ENCODE measurements at regions not wholly inside any gene's neighbourhood (a gene's known extent, or its start where the extent isn't known, plus 50 kb on each side); places are given as distances from the start of the nearest gene placed in this dataset.

GRCh38 chr2:147327613-147328012 lies 517.2 kb upstream of the ACVR2A start:
- ATAC-seq (ENCODE audit: low FRiP score) (no peak), DNase-seq (ENCODE audit: low spot score) (no peak)
- no peak for TF ChIP-seq CTCF (IDR thresholded peaks at IDR 0.05)

GRCh38 chr2:147325990-147326389 lies 518.8 kb upstream of the ACVR2A start:
- no peak for ATAC-seq (ENCODE audit: low FRiP score)
- no peak for TF ChIP-seq CTCF (IDR thresholded peaks at IDR 0.05)
- DNase-seq (ENCODE audit: low spot score), result no peak

GRCh38 chr2:147320146-147320545 lies 524.7 kb upstream of the ACVR2A start:
- no peak for TF ChIP-seq CTCF (IDR thresholded peaks at IDR 0.05)
- no peak for ATAC-seq (ENCODE audit: low FRiP score)
- DNase-seq (ENCODE audit: low spot score), result no peak

GRCh38 chr2:147311058-147311430 lies 533.8 kb upstream of the ACVR2A start:
- no peak for TF ChIP-seq CTCF (IDR thresholded peaks at IDR 0.05)
- DNase-seq (ENCODE audit: low spot score) (no peak), ATAC-seq (ENCODE audit: low FRiP score) (no peak)

- ATAC-seq (ENCODE audit: low FRiP score) (no peak), DNase-seq (ENCODE audit: low spot score) (no peak)
- TF ChIP-seq CTCF (IDR thresholded peaks at IDR 0.05), result no peak
Measured at GRCh38 chr2:147310335-147311057, 534.3 kb upstream of the ACVR2A start.

- TF ChIP-seq CTCF (IDR thresholded peaks at IDR 0.05), result no peak
- ATAC-seq (ENCODE audit: low FRiP score) (no peak), DNase-seq (ENCODE audit: low spot score) (no peak)
Measured at GRCh38 chr2:147297820-147298219, 547.0 kb upstream of the ACVR2A start.

GRCh38 chr2:147294825-147295392 lies 549.9 kb upstream of the ACVR2A start:
- ATAC-seq (ENCODE audit: low FRiP score), result no peak
- DNase-seq (ENCODE audit: low spot score), result no peak
- TF ChIP-seq CTCF (IDR thresholded peaks at IDR 0.05), result no peak

Measured in omental fat pad (tissue), 3 donors.